Thyroid gland (tissue), 4 donors: ENCODE measurements at regions not wholly inside any gene's neighbourhood (a gene's known extent, or its start where the extent isn't known, plus 50 kb on each side); places are given as distances from the start of the nearest gene placed in this dataset.
"Not testable (repeated sequence)": the region's sequence is repeated elsewhere in the genome, so short reads cannot be mapped to it uniquely, and the experiment has no call there.

Source experiments
- DNase-seq, 2 donors: peaks; one replicate each; pipeline ENCODE4 v3.0.0-alpha.2; 2019
- H3K27ac ChIP-seq, 3 donors: fragments of 200-600 bp; sonication (generic); 1 replicate in 2 of 3; 2 replicates in 1 of 3; pipeline ENCODE4 v1.5.1; 2016 to 2019; ENCODE audit warnings: mild to moderate bottlenecking in 1 of 3, moderate library complexity in 1 of 3
- H3K27me3 ChIP-seq: fragments of 200-600 bp; sonication (generic); one replicate; pipeline ENCODE4 v1.5.1; 2019
- H3K36me3 ChIP-seq, 2 donors: fragments of 200-600 bp; sonication (generic); one replicate each; pipeline ENCODE4 v1.5.1; 2016 to 2019
- H3K4me1 ChIP-seq, 2 donors: fragments of 200-600 bp; sonication (generic); one replicate each; pipeline ENCODE4 v1.5.1; 2017 to 2019
- H3K4me3 ChIP-seq, 3 donors: fragments of 200-600 bp; sonication (generic); replicated peaks in 1 of 3; 1 replicate in 2 of 3; 2 replicates in 1 of 3; pipeline ENCODE4 v1.5.1; 2016; ENCODE audit warnings: mild to moderate bottlenecking in 1 of 3
- H3K9me3 ChIP-seq: fragments of 200-600 bp; sonication (generic); one replicate; pipeline ENCODE4 v1.5.1; 2017
- CTCF ChIP-seq, 6 experiments: fragments of 200-600 bp in 3 of 6; fragments of 450-650 bp in 3 of 6; sonication (generic) in 3 of 6; IDR thresholded peaks; one replicate each; pipeline ENCODE4 v1.5.1; 2016 to 2019; ENCODE audit warnings: antibody characterized with exemption in 6 of 6, mild to moderate bottlenecking in 2 of 6, inconsistent platforms in 1 of 6, moderate library complexity in 1 of 6
- POLR2A ChIP-seq, 2 donors: fragments of 450-650 bp; IDR thresholded peaks; one replicate each; pipeline ENCODE4 v1.6.1; 2017; ENCODE audit warnings: antibody characterized with exemption in 2 of 2, mild to moderate bottlenecking in 2 of 2, moderate library complexity in 1 of 2
- WGBS, 2 donors: methylation state at CpG; one replicate each; pipeline ENCODE4 v1.1.5; 2017; 5-methylcytosine and 5-hydroxymethylcytosine counted together
- intact Hi-C: fragments of 100-400 bp; cut with DNase I; formaldehyde crosslinking; loops from one replicate; pipeline ENCODE4 v1.15.1; 2023

- no peaks in the 10 kb centered on the region for H3K36me3 ChIP-seq
- H3K4me1 ChIP-seq: no peaks in the 10 kb centered on the region
- TF ChIP-seq CTCF (IDR thresholded peaks at IDR 0.05) (no peak), POLR2A (IDR thresholded peaks at IDR 0.05) (no peak)
- H3K27me3 ChIP-seq: no peaks in the 10 kb centered on the region
- no peaks in the 10 kb centered on the region for H3K9me3 ChIP-seq
- no peak overlapping the region for H3K4me3 ChIP-seq
- no peak overlapping the region for H3K27ac ChIP-seq
- 41 to 55% methylated on average over 4 of the region's 4 CpGs for WGBS, 2 donors
- intact Hi-C loops: no loop called here
- peak; percentile 19 to 39 for DNase-seq
Measured at GRCh38 chr20:4626228-4626627, 60.0 kb upstream of the PRNP start.

- intact Hi-C loops: no loop called here
Measured at GRCh38 chr20:4625687-4626086, 60.6 kb upstream of the PRNP start.

GRCh38 chr20:4624675-4625336, 61.5 kb upstream of the PRNP start:
- H3K27me3 ChIP-seq, H3K36me3 ChIP-seq, H3K27ac ChIP-seq, intact Hi-C loops, H3K4me1 ChIP-seq, H3K9me3 ChIP-seq, H3K4me3 ChIP-seq: not testable (repeated sequence)
- 39 to 42% methylated on average over 6 to 9 of the region's 11 CpGs for WGBS, 2 donors
- DNase-seq: peak; percentile 43 to 49

More at GRCh38 chr20:4625687-4626086, 60.6 kb upstream of the PRNP start:
- no peaks in the 10 kb centered on the region for H3K36me3 ChIP-seq
- WGBS, 2 donors: 88 to 95% methylated on average over 5 of the region's 5 CpGs
- DNase-seq: no peak
- no peaks in the 10 kb centered on the region for H3K27me3 ChIP-seq
- H3K9me3 ChIP-seq: no peaks in the 10 kb centered on the region
- no peak overlapping the region for H3K27ac ChIP-seq
- TF ChIP-seq POLR2A (IDR thresholded peaks at IDR 0.05) (no peak), CTCF (IDR thresholded peaks at IDR 0.05) (no peak)
- no peak overlapping the region for H3K4me3 ChIP-seq
- H3K4me1 ChIP-seq: no peaks in the 10 kb centered on the region

GRCh38 chr20:4619144-4619543, 67.1 kb upstream of the PRNP start:
- H3K27me3 ChIP-seq, H3K36me3 ChIP-seq, H3K4me1 ChIP-seq, DNase-seq, H3K27ac ChIP-seq, H3K9me3 ChIP-seq, H3K4me3 ChIP-seq, intact Hi-C loops: not testable (repeated sequence)
- 95 to 98% methylated on average over 4 of the region's 4 CpGs for WGBS, 2 donors

DNA sequence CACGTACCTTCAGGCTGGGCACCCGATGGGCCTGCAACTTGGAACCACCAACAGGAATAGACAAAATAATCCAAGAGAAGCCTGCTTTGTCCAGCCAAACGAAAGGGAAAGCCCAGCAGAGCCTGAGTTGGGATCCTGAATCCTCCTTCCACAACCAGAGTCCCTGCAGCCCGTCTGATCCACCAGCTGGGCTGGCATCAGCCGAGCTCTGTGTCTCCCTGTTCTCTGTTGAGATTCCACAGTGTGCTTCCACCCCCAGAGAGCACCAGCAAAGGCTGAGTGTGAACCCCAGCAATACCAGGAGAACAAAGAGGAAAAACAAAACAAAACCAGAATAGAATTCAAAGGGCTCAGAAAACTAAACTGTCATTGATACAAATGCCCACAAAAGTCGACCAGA, 68.8 kb upstream of the PRNP start:
- no peaks in the 10 kb centered on the region for H3K9me3 ChIP-seq
- no peaks in the 10 kb centered on the region for H3K27me3 ChIP-seq
- no peak for TF ChIP-seq CTCF (IDR thresholded peaks at IDR 0.05)
- no peak for TF ChIP-seq POLR2A (IDR thresholded peaks at IDR 0.05)
- no peaks in the 10 kb centered on the region for H3K4me1 ChIP-seq
- no peak for DNase-seq
- H3K27ac ChIP-seq: no peak overlapping the region
- no peak overlapping the region for H3K4me3 ChIP-seq
- intact Hi-C loops: no loop called here
- WGBS, 2 donors: 67 to 68% methylated on average over 6 of the region's 6 CpGs
- no peaks in the 10 kb centered on the region for H3K36me3 ChIP-seq

GRCh38 chr20:4617019-4617418, 69.2 kb upstream of the PRNP start:
- Histone ChIP-seq H3K27me3 (no peaks in the 10 kb centered on the region), H3K4me1 (no peaks in the 10 kb centered on the region), H3K27ac (no peak overlapping the region), H3K9me3 (no peaks in the 10 kb centered on the region), H3K4me3 (no peak overlapping the region), H3K36me3 (no peaks in the 10 kb centered on the region)
- 52 to 61% methylated on average over 2 of the region's 2 CpGs for WGBS, 2 donors
- intact Hi-C loops: no loop called here
- TF ChIP-seq CTCF (IDR thresholded peaks at IDR 0.05) (no peak), POLR2A (IDR thresholded peaks at IDR 0.05) (no peak)
- no peak for DNase-seq
